SK-N-SH treated with all-trans-retinoic acid at 6 μM for 48 hours (cell line): ENCODE measurements at regions not wholly inside any gene's neighbourhood (a gene's known extent, or its start where the extent isn't known, plus 50 kb on each side); places are given as distances from the start of the nearest gene placed in this dataset.

Experiments
- ATAC-seq: fragments of 200-7000 bp; cut with Tn5 transposase; 3 replicates; pipeline ENCODE4 v1.9.1; 2020; ENCODE audit warnings: mild to moderate bottlenecking, moderate library complexity
- ARNTL ChIP-seq: fragments of 450-650 bp; formaldehyde crosslinking; IDR thresholded peaks from 2 replicates; pipeline ENCODE4 v1.5.0; 2020; ENCODE audit warnings: low read depth, mild to moderate bottlenecking, moderate library complexity, borderline replicate concordance
- BACH2 ChIP-seq: fragments of 250-450 bp; sonication (Bioruptor Pico); IDR thresholded peaks from 2 replicates; pipeline ENCODE4 v1.9.0; 2021; ENCODE audit warnings: mild to moderate bottlenecking, borderline replicate concordance
- GLIS3 ChIP-seq: fragments of 250-450 bp; sonication (Bioruptor Pico); IDR thresholded peaks from 2 replicates; pipeline ENCODE4 v1.5.0; 2020; ENCODE audit warnings: mild to moderate bottlenecking, moderate library complexity
- ISL1 ChIP-seq: fragments of 250-450 bp; sonication (Bioruptor Pico); IDR thresholded peaks from 2 replicates; pipeline ENCODE4 v2.1.2; 2022; ENCODE audit warnings: mild to moderate bottlenecking, moderate library complexity
- OSR1 ChIP-seq: fragments of 250-450 bp; sonication (Bioruptor Pico); IDR thresholded peaks from 2 replicates; pipeline ENCODE4 v1.8.0; 2022; ENCODE audit warnings: moderate library complexity, mild to moderate bottlenecking, inconsistent platforms
- PATZ1 ChIP-seq: fragments of 250-450 bp; sonication (Bioruptor Pico); IDR thresholded peaks from 2 replicates; pipeline ENCODE4 v1.8.0; 2020; ENCODE audit warnings: mild to moderate bottlenecking, moderate library complexity, borderline replicate concordance
- POU6F1 ChIP-seq: fragments of 250-450 bp; sonication (Bioruptor Pico); IDR thresholded peaks from 2 replicates; pipeline ENCODE4 v1.8.0; 2021; ENCODE audit warnings: low read depth, mild to moderate bottlenecking, moderate library complexity, borderline replicate concordance
- PPARA ChIP-seq: fragments of 250-450 bp; sonication (Bioruptor Pico); IDR thresholded peaks from 2 replicates; pipeline ENCODE4 v1.5.0; 2020; ENCODE audit warnings: mild to moderate bottlenecking, borderline replicate concordance
- SNAI2 ChIP-seq: fragments of 250-450 bp; sonication (Bioruptor Pico); IDR thresholded peaks from 2 replicates; pipeline ENCODE4 v1.5.0; 2020; ENCODE audit warnings: mild to moderate bottlenecking, moderate library complexity
- TOX ChIP-seq: fragments of 250-450 bp; sonication (Bioruptor Pico); IDR thresholded peaks from 2 replicates; pipeline ENCODE4 v1.8.0; 2021; ENCODE audit warnings: mild to moderate bottlenecking, moderate library complexity, borderline replicate concordance
- TSHZ2 ChIP-seq: fragments of 250-450 bp; sonication (Bioruptor Pico); IDR thresholded peaks from 2 replicates; pipeline ENCODE4 v1.5.0; 2020; ENCODE audit warnings: mild to moderate bottlenecking, moderate library complexity
- ZFP3 ChIP-seq: fragments of 250-450 bp; sonication (Bioruptor Pico); IDR thresholded peaks from 2 replicates; pipeline ENCODE4 v1.5.0; 2020; ENCODE audit warnings: mild to moderate bottlenecking, moderate library complexity
- ZNF8 ChIP-seq: fragments of 450-650 bp; formaldehyde crosslinking; IDR thresholded peaks from 2 replicates; pipeline ENCODE4 v1.5.0; 2020; ENCODE audit warnings: mild to moderate bottlenecking, moderate library complexity
- TF ChIP-seq, protein P1 (sequence below): fragments of 250-450 bp; sonication (Bioruptor Pico); IDR thresholded peaks from 2 replicates; pipeline ENCODE4 v1.5.1; 2021; ENCODE audit warnings: mild to moderate bottlenecking, moderate library complexity

DNA sequence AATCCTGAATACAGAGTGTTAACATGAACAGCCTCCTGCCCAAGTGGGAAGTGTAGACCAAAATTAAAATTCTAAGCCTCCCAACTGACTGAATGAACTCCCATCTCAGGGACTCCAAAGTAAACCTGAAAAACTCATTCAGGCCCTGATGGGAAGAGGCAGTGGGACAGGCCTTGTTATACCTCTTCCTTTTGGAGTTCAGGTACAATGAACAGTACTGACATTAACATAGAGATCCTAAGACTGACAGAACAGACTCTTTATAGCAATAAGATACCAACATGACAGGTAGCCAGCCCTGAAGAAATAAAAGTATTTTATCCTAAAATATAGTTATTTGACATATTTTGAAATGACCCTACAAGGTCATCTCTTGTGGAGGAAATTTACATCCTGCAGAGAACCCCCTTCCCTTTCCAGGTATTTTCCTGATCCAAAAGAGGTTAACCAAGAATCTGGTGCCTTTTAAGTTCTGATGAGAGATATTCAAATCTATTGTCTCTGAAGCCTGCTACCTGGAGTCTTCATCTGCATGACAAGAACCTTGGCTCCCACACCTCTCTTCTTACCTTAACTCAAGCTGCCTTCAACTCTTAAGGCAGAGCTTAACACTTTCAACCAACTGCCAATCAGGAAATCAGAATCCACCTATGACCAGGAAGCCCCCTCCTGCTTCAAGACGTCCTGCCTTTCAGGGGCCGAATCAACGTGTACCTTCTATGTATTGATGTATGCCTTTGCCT, 103.3 kb upstream of the PFKP start:
- ATAC-seq: no peak
- TF ChIP-seq, protein P1, sequence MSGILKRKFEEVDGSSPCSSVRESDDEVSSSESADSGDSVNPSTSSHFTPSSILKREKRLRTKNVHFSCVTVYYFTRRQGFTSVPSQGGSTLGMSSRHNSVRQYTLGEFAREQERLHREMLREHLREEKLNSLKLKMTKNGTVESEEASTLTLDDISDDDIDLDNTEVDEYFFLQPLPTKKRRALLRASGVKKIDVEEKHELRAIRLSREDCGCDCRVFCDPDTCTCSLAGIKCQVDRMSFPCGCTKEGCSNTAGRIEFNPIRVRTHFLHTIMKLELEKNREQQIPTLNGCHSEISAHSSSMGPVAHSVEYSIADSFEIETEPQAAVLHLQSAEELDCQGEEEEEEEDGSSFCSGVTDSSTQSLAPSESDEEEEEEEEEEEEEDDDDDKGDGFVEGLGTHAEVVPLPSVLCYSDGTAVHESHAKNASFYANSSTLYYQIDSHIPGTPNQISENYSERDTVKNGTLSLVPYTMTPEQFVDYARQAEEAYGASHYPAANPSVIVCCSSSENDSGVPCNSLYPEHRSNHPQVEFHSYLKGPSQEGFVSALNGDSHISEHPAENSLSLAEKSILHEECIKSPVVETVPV: no peak
- TF ChIP-seq BACH2 (CRISPR knock-in tag): no peak
- no peak for TF ChIP-seq SNAI2 (CRISPR knock-in tag)
- no peak for TF ChIP-seq TSHZ2 (CRISPR knock-in tag)
- TF ChIP-seq OSR1: no peak
- TF ChIP-seq TOX: no peak

DNA sequence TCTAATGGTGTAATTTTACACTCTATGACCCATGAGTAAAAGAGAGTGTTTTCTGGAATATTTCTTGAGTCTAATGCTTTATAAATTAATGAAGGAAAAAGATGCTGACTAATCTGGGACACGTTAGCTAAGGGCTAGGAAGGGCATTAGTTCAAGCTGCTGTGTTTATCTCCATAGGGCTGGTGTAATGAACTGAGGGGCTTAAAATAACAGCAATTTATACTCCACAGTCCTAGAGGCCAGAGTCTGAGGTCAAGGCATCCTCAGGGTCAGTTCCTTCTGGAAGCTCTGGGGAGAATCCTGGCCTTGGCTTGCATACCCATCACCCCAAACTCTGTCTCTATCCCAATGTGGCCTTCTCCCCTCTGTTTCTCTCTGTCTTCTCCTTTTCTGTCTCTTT, 105.2 kb upstream of the PFKP start:
- no peak for ATAC-seq
- TF ChIP-seq ZNF8: no peak
- TF ChIP-seq TOX: no peak
- TF ChIP-seq, protein P1: no peak
- no peak for TF ChIP-seq GLIS3 (CRISPR knock-in tag)
- TF ChIP-seq TSHZ2 (CRISPR knock-in tag): no peak
- TF ChIP-seq ZFP3: no peak
- TF ChIP-seq OSR1: no peak
- no peak for TF ChIP-seq POU6F1
- no peak for TF ChIP-seq PATZ1
- TF ChIP-seq ISL1 (CRISPR knock-in tag): no peak
- TF ChIP-seq ARNTL (CRISPR knock-in tag): no peak

GRCh38 chr10:2958659-2959058, 108.7 kb upstream of the PFKP start:
- ATAC-seq: no peak
- TF ChIP-seq ZFP3: no peak
- no peak for TF ChIP-seq ARNTL (CRISPR knock-in tag)
- TF ChIP-seq ZNF8: no peak
- no peak for TF ChIP-seq PPARA (CRISPR knock-in tag)
- no peak for TF ChIP-seq BACH2 (CRISPR knock-in tag)
- no peak for TF ChIP-seq POU6F1
